DOHH2 (cell line): ENCODE measurements at regions not wholly inside any gene's neighbourhood (a gene's known extent, or its start where the extent isn't known, plus 50 kb on each side); places are given as distances from the start of the nearest gene placed in this dataset.

Source experiments
- CTCF ChIP-seq: fragments of 200-600 bp; sonication (generic); IDR thresholded peaks from one replicate; pipeline ENCODE4 v1.5.1; 2014; ENCODE audit warnings: antibody characterized with exemption, mild to moderate bottlenecking, low read depth, low read length; ENCODE audit not compliant: poor library complexity, severe bottlenecking
- EZH2phosphoT487 ChIP-seq: fragments of 200-600 bp; sonication (generic); IDR thresholded peaks from 2 replicates; pipeline ENCODE4 v1.6.1; 2017; ENCODE audit warnings: borderline replicate concordance, mild to moderate bottlenecking, antibody characterized with exemption, low read length, moderate library complexity, mixed read lengths

- TF ChIP-seq CTCF (no peak), EZH2phosphoT487 (no peak)
Measured at GRCh38 chr10:78255796-78256638, 222.4 kb downstream of the RPS24 start.
